ENCODE measurements at regions not wholly inside any gene's neighbourhood (a gene's known extent, or its start where the extent isn't known, plus 50 kb on each side); places are given as distances from the start of the nearest gene placed in this dataset.
"Not testable (repeated sequence)": the region's sequence is repeated elsewhere in the genome, so short reads cannot be mapped to it uniquely, and the experiment has no call there.

DNA sequence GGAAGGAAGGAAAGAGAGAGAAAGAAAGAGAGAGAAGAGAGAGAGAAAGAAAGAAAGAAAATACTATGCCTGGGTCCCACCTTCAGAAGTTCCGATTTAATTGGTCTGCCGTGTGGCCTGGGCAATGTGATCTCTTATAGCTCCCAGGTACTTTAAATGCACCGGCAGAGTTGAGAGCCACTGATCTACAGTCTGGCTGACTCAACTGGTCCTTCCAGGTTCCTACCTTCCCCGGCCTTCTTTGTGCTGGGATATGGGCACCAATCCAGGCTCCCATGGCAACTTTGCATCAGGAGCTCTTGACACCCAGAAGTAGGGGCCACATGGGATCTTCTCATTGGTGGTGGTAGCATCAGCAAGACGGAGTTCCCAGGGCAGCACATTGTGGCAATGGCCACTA lies 186.5 kb upstream of the ATP6AP2 start:
- Mint-ChIP-seq H3K4me3 (no peak overlapping the region), H3K27me3 (no peaks in the 10 kb centered on the region), H3K4me1 (no peaks in the 10 kb centered on the region), H3K9me3 (peaks cover 8% of the 10 kb centered on the region), H3K27ac (no peak overlapping the region), H3K36me3 (ENCODE audit: low read depth) (no peaks in the 10 kb centered on the region)
- CTCF ChIA-PET = no interaction called here
- intact Hi-C loops (cut with micrococcal nuclease) = no loop called here
- TF ChIP-seq, protein P1, sequence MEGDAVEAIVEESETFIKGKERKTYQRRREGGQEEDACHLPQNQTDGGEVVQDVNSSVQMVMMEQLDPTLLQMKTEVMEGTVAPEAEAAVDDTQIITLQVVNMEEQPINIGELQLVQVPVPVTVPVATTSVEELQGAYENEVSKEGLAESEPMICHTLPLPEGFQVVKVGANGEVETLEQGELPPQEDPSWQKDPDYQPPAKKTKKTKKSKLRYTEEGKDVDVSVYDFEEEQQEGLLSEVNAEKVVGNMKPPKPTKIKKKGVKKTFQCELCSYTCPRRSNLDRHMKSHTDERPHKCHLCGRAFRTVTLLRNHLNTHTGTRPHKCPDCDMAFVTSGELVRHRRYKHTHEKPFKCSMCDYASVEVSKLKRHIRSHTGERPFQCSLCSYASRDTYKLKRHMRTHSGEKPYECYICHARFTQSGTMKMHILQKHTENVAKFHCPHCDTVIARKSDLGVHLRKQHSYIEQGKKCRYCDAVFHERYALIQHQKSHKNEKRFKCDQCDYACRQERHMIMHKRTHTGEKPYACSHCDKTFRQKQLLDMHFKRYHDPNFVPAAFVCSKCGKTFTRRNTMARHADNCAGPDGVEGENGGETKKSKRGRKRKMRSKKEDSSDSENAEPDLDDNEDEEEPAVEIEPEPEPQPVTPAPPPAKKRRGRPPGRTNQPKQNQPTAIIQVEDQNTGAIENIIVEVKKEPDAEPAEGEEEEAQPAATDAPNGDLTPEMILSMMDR (IDR thresholded peaks at IDR 0.05) = no peak
- POLR2A ChIA-PET = no interaction called here
- DNase-seq (no peak), ATAC-seq (ENCODE audit: low read depth) (no peak)

DNA sequence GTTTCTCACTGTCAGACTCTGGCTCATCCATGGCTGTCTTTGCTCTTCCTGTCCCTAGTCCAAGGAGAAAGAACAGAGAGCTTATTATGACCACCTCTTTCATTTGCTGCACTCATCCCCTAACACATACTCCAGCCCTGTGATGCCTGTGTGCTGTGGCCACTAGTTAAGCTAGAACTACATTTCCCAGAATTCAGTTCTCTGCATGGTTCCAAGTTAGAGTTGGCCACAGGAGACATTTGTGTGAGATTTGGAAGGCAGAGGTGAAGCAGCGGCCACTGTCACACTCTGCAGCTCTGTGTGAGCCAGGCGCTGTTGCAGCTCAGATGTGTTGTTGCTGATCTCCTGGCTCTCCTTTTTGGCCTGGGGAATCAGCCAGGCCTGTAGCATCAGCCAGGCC lies 188.2 kb upstream of the ATP6AP2 start:
- intact Hi-C loops (cut with micrococcal nuclease) = no loop called here
- TF ChIP-seq, protein P1 (IDR thresholded peaks at IDR 0.05) = no peak
- Mint-ChIP-seq H3K36me3 (ENCODE audit: low read depth) (no peaks in the 10 kb centered on the region), H3K9me3 (peaks cover 6% of the 10 kb centered on the region), H3K4me3 (no peak overlapping the region), H3K27ac (no peak overlapping the region), H3K27me3 (no peaks in the 10 kb centered on the region), H3K4me1 (no peaks in the 10 kb centered on the region)
- DNase-seq = no peak
- ATAC-seq (ENCODE audit: low read depth) = no peak
- ChIA-PET CTCF (no interaction called here), POLR2A (no interaction called here)

DNA sequence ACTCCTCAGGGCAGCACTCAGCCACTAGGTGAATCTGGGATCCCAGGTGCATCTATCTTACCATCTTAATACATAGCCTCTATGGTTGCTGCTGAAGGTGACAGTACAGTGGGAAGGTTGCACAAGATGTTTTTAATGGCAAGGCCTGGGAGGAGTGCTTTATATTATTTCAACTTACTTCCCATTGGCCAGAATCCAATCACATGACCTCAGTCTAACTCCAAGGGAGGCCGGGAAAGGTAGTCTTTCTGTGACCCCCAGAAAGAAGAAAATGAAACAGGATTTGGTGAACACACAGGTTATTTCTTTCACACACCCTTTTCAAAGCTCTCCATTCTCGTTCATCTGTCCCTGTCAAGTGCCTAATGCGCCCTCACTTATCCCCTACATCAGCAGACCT lies 189.1 kb upstream of the ATP6AP2 start:
- Mint-ChIP-seq H3K4me3 (no peak overlapping the region), H3K9me3 (no peaks in the 10 kb centered on the region), H3K36me3 (ENCODE audit: low read depth) (no peaks in the 10 kb centered on the region), H3K27me3 (no peaks in the 10 kb centered on the region), H3K4me1 (peaks cover 2% of the 10 kb centered on the region), H3K27ac (no peak overlapping the region)
- CTCF ChIA-PET = no interaction called here
- POLR2A ChIA-PET = no interaction called here
- DNase-seq (no peak), ATAC-seq (ENCODE audit: low read depth) (no peak)
- intact Hi-C loops (cut with micrococcal nuclease) = no loop called here
- TF ChIP-seq, protein P1 (IDR thresholded peaks at IDR 0.05) = no peak

DNA sequence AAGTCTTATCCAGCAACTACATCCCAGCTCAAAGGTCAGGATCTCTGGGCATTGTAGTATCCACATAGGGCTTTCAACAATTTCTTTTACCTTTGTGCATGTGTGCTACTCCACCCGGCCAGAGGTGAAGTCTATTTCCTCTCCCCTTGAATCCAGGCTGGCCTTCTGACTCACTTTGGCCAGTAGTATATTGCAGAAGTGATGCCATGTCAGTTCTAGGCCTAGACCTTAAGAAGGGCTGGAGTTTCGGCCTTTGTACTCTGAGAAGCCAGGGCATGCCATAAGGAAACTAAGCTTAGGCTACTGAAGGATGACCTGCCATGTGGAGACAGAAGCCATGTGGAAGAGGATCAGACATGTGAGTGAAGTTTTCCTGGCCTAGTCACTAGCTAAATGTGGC lies 191.2 kb upstream of the ATP6AP2 start:
- intact Hi-C loops (cut with micrococcal nuclease) = no loop called here
- no peak overlapping the region for H3K27ac Mint-ChIP-seq
- DNase-seq (no peak), ATAC-seq (ENCODE audit: low read depth) (no peak)
- H3K4me1 Mint-ChIP-seq = peaks cover 2% of the 10 kb centered on the region
- ChIA-PET POLR2A (no interaction called here), CTCF (no interaction called here)
- no peaks in the 10 kb centered on the region for H3K27me3 Mint-ChIP-seq
- H3K36me3 Mint-ChIP-seq (ENCODE audit: low read depth) = no peaks in the 10 kb centered on the region
- H3K4me3 Mint-ChIP-seq = no peak overlapping the region
- TF ChIP-seq, protein P1 (IDR thresholded peaks at IDR 0.05) = no peak
- H3K9me3 Mint-ChIP-seq = no peaks in the 10 kb centered on the region

DNA sequence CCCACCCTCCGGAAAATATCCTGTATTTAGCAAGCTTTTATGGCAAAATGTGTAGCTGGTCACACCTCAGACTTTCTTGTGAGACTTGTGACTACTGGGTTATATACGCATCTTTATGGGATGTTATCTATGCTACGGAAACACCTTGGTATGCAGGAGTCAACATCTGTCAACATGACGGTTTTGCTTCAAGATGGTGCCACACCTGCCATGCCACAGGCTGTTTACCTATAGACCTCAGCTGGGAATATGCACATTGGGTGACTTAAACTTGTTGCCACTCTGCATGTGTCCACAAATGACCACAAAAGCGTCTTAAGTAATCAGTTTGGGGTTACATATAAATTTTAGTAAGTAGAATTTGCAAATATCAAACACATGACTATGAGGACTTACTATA lies 192.3 kb upstream of the ATP6AP2 start:
- no peak for ATAC-seq (ENCODE audit: low read depth)

DNA sequence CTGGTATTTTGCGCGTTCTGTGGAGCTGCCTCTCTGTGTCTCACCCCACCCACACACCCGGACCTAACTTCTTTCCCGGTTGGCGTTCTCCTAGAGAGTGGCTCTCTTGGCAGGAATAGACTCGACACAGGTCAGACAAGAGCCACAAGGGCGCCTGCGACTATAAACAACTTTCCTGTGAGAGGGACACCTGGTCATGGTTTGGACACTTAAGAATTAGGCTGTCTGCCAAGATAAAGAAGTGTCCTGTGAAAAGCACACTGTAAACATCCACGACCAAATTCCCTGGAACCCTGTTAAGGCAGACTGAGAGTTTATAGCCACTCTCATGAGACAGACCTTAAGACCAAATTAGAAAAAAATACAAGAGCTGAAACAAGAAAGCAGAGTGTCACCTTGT lies 192.9 kb upstream of the ATP6AP2 start:
- POLR2A ChIA-PET; intact Hi-C loops (cut with micrococcal nuclease); CTCF ChIA-PET; H3K4me1 Mint-ChIP-seq; H3K36me3 Mint-ChIP-seq (ENCODE audit: low read depth); DNase-seq; H3K9me3 Mint-ChIP-seq; H3K27me3 Mint-ChIP-seq; H3K27ac Mint-ChIP-seq; H3K4me3 Mint-ChIP-seq; ATAC-seq (ENCODE audit: low read depth): not testable (repeated sequence)

More for the DNA sequence above, 192.3 kb upstream of the ATP6AP2 start:
- intact Hi-C loops (cut with micrococcal nuclease) = no loop called here
- Mint-ChIP-seq H3K4me1 (peaks cover 2% of the 10 kb centered on the region), H3K27me3 (no peaks in the 10 kb centered on the region), H3K4me3 (no peak overlapping the region), H3K36me3 (ENCODE audit: low read depth) (no peaks in the 10 kb centered on the region), H3K27ac (no peak overlapping the region), H3K9me3 (no peaks in the 10 kb centered on the region)
- POLR2A ChIA-PET = no interaction called here
- CTCF ChIA-PET = no interaction called here
- no peak for DNase-seq
- TF ChIP-seq, protein P1 (IDR thresholded peaks at IDR 0.05) = no peak

DNA sequence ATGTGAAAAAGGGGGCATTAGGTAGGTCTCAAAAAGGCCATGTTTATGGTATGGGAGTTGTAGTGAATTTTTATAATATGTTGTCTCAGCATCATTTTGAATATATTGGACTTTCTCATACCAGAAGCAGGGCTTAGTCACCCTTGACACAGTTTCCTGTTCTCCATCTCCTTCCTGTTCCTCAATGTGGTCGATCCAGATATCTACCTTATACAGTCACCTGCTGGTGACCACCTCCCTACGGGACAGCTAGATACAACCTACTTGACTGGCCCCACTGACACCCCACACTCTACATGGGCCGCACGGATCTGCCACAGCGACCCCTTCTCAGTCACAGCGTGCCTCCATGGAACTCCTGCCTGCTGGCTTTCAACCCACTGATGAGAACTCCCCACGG lies 193.5 kb upstream of the ATP6AP2 start:
- H3K36me3 Mint-ChIP-seq (ENCODE audit: low read depth); H3K27me3 Mint-ChIP-seq; H3K9me3 Mint-ChIP-seq; DNase-seq; H3K4me3 Mint-ChIP-seq; intact Hi-C loops (cut with micrococcal nuclease); ATAC-seq (ENCODE audit: low read depth); H3K4me1 Mint-ChIP-seq; CTCF ChIA-PET; POLR2A ChIA-PET; H3K27ac Mint-ChIP-seq: not testable (repeated sequence)

Data from activated B cell treated with CpG ODN at 0.5 μM for 24 hours (primary cell).